ENCODE measurements at regions not wholly inside any gene's neighbourhood (a gene's known extent, or its start where the extent isn't known, plus 50 kb on each side); places are given as distances from the start of the nearest gene placed in this dataset.

GRCh38 chr5:25955337-25955736 is 1083.0 kb downstream of the CDH9 start:
- Histone ChIP-seq H3K9ac (no peak overlapping the region), H3K27me3 (ENCODE audit: insufficient read depth, low read depth) (no peaks in the 10 kb centered on the region), H3K4me3 (IDR thresholded peaks at IDR 0.05; ENCODE audit: insufficient read depth, low read depth, low read length) (no peak overlapping the region), H2AFZ (ENCODE audit: low read depth) (no peak overlapping the region), H3K4me1 (ENCODE audit: low read depth, poor library complexity, severe bottlenecking) (peaks cover 7% of the 10 kb centered on the region), H3K27ac (no peak overlapping the region), H4K20me1 (ENCODE audit: insufficient read depth) (no peaks in the 10 kb centered on the region), H3K36me3 (ENCODE audit: insufficient read depth) (no peaks in the 10 kb centered on the region), H3K4me2 (no peak overlapping the region), H3K79me2 (ENCODE audit: insufficient read depth, low read depth) (no peaks in the 10 kb centered on the region)
- no peak for TF ChIP-seq CTCF (conservative IDR thresholded peaks at IDR 0.05; ENCODE audit: low read depth, low read length)

- no peak for TF ChIP-seq CTCF (conservative IDR thresholded peaks at IDR 0.05; ENCODE audit: low read depth, low read length)
- no peaks in the 10 kb centered on the region for H3K79me2 ChIP-seq (ENCODE audit: insufficient read depth, low read depth)
- peaks cover 7% of the 10 kb centered on the region for H3K4me1 ChIP-seq (ENCODE audit: low read depth, poor library complexity, severe bottlenecking)
- H3K36me3 ChIP-seq (ENCODE audit: insufficient read depth), result no peaks in the 10 kb centered on the region
- no peak overlapping the region for H3K4me2 ChIP-seq
- H3K9ac ChIP-seq, result no peak overlapping the region
- H3K4me3 ChIP-seq (IDR thresholded peaks at IDR 0.05; ENCODE audit: insufficient read depth, low read depth, low read length), result no peak overlapping the region
- H4K20me1 ChIP-seq (ENCODE audit: insufficient read depth), result no peaks in the 10 kb centered on the region
- H2AFZ ChIP-seq (ENCODE audit: low read depth), result no peak overlapping the region
- no peaks in the 10 kb centered on the region for H3K27me3 ChIP-seq (ENCODE audit: insufficient read depth, low read depth)
- H3K27ac ChIP-seq, result no peak overlapping the region
These were observed 1087.7 kb downstream of the CDH9 start for GRCh38 chr5:25950681-25951080.

- no peaks in the 10 kb centered on the region for H3K4me1 ChIP-seq (ENCODE audit: low read depth, poor library complexity, severe bottlenecking)
- no peak overlapping the region for H3K4me3 ChIP-seq (IDR thresholded peaks at IDR 0.05; ENCODE audit: insufficient read depth, low read depth, low read length)
- H3K27ac ChIP-seq, result no peak overlapping the region
- no peaks in the 10 kb centered on the region for H3K79me2 ChIP-seq (ENCODE audit: insufficient read depth, low read depth)
- no peak overlapping the region for H2AFZ ChIP-seq (ENCODE audit: low read depth)
- no peak overlapping the region for H3K9ac ChIP-seq
- no peak overlapping the region for H3K4me2 ChIP-seq
- no peak for TF ChIP-seq CTCF (conservative IDR thresholded peaks at IDR 0.05; ENCODE audit: low read depth, low read length)
- no peaks in the 10 kb centered on the region for H4K20me1 ChIP-seq (ENCODE audit: insufficient read depth)
- no peaks in the 10 kb centered on the region for H3K27me3 ChIP-seq (ENCODE audit: insufficient read depth, low read depth)
- H3K36me3 ChIP-seq (ENCODE audit: insufficient read depth), result no peaks in the 10 kb centered on the region
These were observed 1090.1 kb downstream of the CDH9 start for GRCh38 chr5:25948278-25948677.

- Histone ChIP-seq H3K27ac (no peak overlapping the region), H3K4me1 (ENCODE audit: low read depth, poor library complexity, severe bottlenecking) (no peaks in the 10 kb centered on the region), H4K20me1 (ENCODE audit: insufficient read depth) (no peaks in the 10 kb centered on the region), H3K27me3 (ENCODE audit: insufficient read depth, low read depth) (no peaks in the 10 kb centered on the region), H3K4me3 (IDR thresholded peaks at IDR 0.05; ENCODE audit: insufficient read depth, low read depth, low read length) (no peak overlapping the region), H3K9ac (no peak overlapping the region), H3K4me2 (no peak overlapping the region), H3K36me3 (ENCODE audit: insufficient read depth) (no peaks in the 10 kb centered on the region), H3K79me2 (ENCODE audit: insufficient read depth, low read depth) (no peaks in the 10 kb centered on the region), H2AFZ (ENCODE audit: low read depth) (no peak overlapping the region)
- TF ChIP-seq CTCF (conservative IDR thresholded peaks at IDR 0.05; ENCODE audit: low read depth, low read length), result no peak
These were observed 1093.6 kb downstream of the CDH9 start for GRCh38 chr5:25944786-25945185.

GRCh38 chr5:25909163-25909562 is 1129.2 kb downstream of the CDH9 start:
- no peaks in the 10 kb centered on the region for H3K27me3 ChIP-seq (ENCODE audit: insufficient read depth, low read depth)
- no peak overlapping the region for H3K9ac ChIP-seq
- no peak overlapping the region for H3K4me3 ChIP-seq (IDR thresholded peaks at IDR 0.05; ENCODE audit: insufficient read depth, low read depth, low read length)
- H3K36me3 ChIP-seq (ENCODE audit: insufficient read depth), result no peaks in the 10 kb centered on the region
- no peak for TF ChIP-seq CTCF (conservative IDR thresholded peaks at IDR 0.05; ENCODE audit: low read depth, low read length)
- H4K20me1 ChIP-seq (ENCODE audit: insufficient read depth), result no peaks in the 10 kb centered on the region
- H3K27ac ChIP-seq, result no peak overlapping the region
- no peaks in the 10 kb centered on the region for H3K79me2 ChIP-seq (ENCODE audit: insufficient read depth, low read depth)
- no peaks in the 10 kb centered on the region for H3K4me1 ChIP-seq (ENCODE audit: low read depth, poor library complexity, severe bottlenecking)
- H2AFZ ChIP-seq (ENCODE audit: low read depth), result no peak overlapping the region
- no peak overlapping the region for H3K4me2 ChIP-seq
